ENCODE measurements at regions not wholly inside any gene's neighbourhood (a gene's known extent, or its start where the extent isn't known, plus 50 kb on each side); places are given as distances from the start of the nearest gene placed in this dataset.

DNA sequence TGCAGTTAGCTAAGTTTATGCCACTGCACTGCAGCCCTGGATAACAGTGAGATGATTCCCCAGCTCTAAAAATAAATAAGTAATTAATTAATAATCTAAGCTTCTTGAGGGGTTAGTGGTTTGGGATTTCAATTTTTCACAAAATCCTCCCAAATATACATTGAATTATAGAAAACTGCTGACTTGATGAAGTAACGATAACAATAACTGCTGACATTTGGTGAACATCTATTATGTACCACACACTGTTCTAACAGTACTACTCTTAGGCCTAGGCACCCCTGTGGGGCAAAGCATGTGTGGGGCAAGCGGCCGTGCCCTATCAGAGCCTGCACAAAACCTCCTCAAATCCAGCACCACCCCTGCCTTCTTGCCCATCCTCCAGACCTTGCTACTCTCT, 245.8 kb upstream of the EPHA4 start:
- no peak for DNase-seq

DNA sequence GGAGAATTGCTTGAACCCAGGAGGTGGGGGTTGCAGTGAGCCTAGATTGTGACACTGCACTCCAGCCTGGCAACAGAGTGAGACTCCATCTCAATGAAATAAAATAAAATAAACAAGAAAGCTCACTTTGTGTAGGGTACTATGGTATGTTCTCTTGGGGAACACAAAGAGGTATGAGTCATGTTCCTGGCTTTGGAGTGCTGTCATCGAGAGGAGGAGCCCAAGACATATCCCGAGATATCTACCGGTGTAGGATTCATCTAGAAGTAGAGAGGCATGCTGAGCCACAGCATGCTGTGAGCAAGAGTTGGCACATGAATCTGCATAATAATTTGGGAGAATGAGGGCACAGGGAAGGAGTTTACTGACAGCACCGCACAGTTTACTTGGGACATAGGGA, 244.9 kb upstream of the EPHA4 start:
- no peak for DNase-seq

DNA sequence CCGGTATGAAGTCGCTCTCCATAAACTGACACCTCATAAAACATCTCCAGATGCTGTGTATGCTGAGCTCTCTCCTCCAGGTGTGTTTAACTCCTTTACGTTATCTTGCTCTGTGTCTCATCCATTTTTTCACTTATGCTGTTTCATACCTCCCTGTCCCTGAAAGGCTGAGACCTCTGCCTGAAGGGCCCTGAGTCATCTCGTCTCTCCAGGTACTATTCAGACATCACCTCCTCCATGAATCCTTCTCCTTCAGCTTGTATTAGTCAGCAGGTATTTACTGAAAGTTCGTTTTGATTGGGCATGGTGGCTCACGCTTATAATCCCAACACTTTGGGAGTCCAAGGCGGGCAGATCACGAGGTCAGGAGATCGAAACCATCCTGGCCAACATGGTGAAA, 244.5 kb upstream of the EPHA4 start:
- DNase-seq: no peak

DNA sequence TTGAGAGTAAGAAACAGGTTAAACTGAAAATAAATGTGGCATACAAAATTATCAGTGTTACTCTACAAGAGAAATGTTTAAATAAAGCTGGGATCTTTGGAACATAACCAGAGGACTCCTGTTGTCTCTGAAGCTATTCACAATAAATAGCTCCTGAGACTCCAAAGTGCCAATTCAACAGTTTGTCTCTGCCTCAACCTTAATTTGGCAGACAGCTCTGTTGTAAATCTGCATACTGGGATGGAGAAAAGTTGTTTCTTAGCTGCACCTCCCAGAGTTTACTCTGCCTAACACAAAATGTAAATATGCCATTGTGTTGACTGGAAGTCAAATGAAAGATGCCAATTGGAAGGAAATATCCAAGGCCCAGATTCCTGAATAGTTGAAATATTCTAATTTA, 238.5 kb upstream of the EPHA4 start:
- DNase-seq: no peak

DNA sequence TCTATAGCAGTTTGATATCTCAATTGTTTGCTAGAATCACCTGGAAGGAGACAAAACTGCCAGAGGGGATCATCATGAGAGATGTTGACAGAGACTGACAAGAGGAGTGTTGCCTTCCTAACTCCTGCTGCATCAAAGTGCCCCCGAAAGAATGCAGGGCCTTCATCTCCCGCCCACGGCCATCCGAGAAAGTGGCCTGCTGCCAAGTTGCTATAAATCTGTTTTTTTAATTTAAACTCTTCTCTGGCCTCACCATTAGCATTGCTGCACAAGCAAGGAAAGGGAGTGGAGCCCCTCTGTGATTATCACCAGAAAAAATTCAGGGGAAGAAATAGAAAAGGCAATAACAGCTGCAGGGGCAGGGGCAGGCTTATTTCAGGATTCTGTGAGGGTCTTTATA, 238.1 kb upstream of the EPHA4 start:
- DNase-seq: no peak

DNA sequence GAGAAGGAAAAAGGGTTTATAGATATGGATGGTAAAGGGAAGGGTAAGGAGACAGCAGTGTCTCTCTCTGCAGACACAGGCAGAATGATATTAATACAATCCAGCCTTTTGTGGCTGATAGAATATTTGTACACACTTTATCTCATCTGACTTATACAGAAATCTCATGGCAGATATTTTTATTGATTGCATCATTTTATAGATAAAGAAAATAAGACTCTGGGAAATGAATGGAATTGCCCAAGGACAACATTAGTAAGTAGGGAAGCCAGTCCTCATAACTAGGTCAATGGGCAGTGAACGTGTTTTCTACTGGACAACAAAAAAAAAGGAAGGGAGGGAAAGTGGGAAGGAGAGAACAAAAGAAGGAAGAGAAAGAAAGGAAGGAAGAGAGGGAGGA, 236.4 kb upstream of the EPHA4 start:
- DNase-seq: no peak

DNA sequence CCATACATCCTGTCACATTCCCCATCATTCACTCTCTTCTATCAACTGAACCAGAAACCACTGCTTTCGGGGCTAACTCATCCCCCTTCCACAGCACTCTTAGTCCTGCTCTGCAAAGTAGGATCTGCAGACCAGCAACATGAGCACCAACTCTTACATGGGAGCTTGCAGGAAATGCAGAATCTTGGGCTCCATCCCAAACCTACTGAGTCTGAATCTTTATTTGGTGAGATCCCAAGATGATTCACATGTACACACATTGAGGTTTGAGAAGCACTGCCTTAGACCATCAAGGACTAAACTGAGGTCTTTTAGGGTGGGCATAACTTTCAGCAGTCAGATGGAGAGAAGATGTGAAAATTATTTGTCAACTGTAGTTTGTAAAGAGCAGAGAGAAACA, 235.6 kb upstream of the EPHA4 start:
- DNase-seq: no peak

DNA sequence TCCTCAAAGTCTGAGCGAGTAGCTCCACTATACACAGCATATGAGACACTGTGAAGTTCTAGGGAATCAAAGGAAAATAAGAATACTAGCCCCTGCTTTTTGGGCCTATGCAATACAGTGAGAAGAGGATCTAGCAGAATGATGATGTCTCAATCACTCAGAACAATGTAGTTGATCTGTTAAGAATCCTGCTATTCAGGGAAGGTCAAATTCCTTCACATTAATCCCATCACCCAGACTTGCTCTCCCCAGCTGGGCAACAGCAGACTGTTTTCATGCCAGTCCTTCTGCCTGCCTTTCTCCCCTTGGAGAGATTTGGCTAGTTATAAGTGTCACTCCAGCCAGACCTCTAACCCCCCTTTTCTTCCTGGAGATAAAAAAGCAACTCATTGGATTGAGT, 230.0 kb upstream of the EPHA4 start:
- DNase-seq: no peak

DNA sequence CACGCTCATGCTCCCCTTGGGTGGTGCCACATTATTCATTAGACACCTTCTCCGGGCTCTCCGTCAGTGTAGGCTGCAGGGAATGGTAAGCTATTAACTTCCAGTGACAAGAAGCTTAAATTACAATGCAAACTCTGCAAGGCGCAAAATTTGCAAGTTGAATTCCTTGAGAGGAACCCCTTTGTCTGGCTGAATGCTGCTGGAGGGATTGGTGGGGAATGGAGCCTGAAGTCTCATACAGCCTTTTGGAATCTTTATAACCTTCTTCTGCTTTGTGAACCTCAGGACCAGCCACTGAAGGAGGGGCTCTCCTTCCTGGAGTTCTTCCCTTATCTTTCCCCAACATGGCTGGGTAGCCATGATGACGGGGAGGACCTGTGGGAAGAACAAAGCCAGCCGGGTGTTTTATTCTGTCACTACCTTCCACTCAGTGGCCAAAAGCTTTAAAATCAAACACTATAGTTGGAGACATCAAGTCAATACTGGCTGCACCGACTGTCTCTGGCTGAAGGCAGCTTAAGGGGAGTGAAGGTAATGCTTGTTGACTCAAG, 220.9 kb upstream of the EPHA4 start:
- no peak for DNase-seq

DNA sequence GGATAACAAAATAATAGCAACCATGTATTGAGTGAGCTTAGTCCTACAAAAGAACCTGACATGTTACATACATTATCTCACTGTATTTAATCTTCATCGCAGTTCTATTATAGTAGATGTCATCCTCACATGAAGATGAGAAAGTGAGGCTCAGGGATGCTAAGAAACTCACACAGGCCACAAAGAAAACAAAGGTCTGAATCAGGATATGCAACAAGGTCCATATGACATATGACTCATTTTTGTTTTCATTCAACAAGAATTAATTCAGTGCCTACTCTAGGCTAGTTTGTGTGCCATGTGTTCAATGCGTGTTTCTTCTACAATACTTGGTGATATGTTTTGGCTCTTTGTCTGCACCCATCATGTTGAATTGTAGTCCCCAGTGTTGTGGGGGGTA, 219.7 kb upstream of the EPHA4 start:
- DNase-seq: no peak

DNA sequence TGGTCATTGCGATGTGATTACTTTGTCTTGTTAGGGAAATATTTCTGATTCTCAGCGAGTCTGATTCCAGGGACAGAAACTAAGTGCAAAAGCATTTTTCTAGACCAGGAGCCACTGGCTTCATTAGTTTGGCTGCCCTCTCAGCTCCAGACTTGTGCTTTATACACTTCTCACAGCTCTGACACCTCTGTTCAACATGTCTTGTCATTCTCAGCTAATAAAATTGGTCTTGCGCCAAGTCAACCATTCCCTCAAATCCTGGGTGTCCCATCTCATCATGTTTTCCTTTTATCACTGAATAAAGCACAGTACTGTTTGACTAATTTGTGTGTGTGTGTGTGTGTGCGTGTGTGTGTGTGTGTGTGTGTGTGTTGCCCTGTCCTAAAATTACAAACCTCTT, 215.5 kb upstream of the EPHA4 start:
- DNase-seq: no peak

DNA sequence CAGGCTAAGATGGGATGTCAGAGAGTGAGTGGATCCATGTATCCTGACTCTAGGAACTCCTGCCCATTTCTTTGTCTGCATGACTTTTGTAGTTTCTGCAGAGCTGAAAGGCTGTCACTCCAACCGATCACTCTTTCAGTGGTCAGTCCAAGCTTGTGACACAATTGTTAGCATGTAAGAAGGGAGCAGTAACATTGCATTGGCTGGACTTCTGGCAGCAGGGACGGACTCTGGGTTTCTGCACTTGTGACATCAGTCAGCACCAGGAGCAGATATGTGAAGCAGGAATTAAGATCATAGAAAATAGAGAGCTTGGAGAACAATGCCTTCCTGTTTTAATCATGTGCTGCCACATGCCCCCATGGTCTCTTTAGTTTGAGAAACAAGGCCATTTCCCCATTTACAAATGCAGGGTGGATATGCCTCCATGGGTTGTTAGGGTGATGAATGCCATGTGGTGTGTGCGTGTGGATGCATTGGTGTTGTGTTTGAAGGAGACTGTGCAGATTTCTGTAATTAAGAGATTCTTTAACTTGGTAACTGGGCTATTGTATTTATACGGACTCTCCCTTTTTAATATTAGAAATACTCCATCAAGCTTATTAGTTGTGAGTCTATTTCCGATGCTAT, 214.3 kb upstream of the EPHA4 start:
- DNase-seq: no peak

DNA sequence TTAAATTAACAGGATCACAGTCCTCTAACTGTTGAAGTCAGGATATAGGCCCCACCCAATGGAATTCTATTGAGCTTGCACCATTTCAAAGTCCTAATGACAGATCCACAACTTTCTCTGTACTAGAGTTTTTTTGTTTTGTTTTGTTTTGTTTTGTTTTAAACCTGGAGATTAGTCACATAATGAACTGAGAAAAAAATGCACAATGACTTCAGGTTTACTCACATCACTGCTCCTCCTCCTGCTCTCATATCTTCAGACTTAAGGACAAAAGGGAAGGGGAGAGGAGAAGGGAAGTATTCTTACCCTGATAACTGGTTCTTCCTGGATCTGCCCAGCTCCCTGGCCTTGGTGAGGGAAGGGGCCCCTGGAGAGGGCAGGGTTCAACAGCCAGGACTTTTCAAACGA, 208.2 kb upstream of the EPHA4 start:
- DNase-seq: no peak

DNA sequence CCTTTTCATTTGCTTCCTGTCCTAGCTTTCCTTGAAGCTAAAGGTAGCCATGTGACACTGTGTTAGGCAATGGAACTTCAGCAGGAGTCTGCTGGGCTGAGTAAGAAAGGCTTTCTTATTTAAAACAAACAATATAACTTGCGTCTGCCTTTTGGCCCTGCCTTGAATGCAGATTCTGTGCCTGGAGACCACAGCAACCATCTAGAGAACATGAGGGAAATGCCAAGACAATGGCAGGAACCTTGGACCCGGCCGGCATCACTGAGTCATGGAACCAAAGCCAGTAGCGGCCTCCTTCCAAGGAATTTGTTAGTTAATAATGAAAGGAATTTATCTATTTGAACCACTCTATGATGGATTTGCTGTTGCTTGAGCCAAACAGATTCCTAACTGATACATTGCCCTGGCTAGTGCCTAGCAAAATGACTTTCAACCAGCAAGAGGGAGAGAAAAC, 207.5 kb upstream of the EPHA4 start:
- DNase-seq: no peak

DNA sequence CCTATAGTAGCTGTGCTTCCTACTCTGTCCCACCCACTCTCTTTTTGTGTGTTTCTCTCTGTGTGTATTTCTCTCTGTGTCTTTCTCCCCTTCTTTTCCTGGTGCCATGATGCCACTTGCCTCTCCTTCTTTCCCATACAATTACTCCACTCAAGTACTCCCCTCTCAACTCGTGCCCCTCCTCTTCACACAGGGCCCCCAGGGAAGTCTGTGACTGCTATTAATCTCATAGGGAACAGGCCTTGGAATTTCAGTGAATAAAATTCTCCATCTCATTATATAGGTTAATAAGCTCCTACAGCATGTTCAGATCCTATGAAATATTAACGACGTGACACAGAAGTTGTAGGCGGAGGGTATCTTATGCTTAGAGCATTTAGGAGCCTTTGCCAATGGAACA, 205.9 kb upstream of the EPHA4 start:
- DNase-seq: no peak

DNA sequence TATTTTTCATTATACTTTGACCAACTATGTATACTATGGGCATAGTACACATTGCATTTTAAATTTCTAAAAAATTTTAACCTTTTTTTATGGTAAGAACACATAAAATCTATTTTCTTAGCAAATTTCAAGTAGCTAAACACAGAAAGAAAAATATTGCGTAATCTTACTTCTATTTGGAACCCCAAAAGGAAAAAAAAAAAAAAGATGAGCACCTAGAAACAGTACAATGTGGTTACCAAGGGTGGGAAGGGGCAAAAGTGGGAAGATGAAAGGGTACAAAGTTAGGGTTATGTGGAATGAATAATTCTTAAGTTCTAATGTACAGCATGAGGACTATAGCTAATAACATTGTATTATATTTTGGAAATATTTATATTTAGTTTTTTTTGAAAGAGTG, 205.0 kb upstream of the EPHA4 start:
- DNase-seq: no peak

DNA sequence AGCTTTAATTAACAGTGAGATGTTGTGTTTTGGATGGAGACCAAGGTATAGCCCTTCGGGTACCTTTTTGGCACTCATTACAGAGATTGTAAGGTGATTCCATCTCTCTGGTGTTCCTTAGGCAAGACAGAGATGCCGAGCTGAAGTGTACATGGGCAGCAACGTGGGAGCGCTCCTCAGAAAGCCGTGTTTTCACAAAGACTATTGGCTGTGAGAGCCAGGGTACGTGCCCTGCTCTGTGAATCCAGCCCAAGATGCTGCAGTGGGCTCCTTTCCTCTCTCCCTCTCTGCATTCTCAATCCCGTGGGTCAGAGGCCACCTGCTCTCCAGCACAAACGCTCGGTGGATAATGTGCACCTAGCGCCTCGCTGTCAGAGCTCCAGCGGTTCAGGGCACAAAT, 203.0 kb upstream of the EPHA4 start:
- DNase-seq: no peak

DNA sequence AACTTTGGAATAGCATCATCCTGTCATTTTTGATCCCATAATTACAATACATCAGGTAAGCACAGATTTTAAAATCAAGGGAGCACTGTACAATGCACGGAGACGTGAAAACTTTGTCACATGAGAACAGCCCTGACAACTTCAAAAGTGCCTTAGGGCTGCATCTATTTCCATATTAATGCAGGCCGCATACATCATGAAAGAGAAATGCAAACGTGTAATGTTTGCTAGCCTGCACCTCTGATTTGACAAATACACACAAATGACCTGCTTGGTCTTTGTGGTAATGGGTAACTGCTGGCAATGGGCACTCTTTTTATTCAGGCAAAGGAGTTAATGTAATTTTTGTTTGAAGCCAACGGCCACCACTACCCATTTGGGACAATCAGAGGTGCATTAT, 202.0 kb upstream of the EPHA4 start:
- DNase-seq: no peak

DNA sequence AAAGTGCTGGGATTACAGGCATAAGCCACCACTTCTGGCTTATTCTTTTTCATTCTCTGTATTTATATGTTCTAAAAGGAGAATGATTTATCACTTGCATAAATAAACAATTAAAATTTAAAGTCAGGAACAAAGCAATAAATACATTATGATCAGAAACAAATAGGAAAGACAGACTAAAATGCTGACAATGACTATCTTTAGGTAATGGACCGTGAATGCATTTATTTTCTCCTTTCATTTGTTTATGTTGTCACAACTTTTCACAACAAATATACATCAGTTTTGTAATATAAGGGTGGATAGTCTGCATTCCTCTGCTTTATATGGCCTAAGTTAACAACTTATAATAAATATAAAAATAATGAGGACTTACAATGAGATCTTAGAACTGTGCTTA, 199.2 kb upstream of the EPHA4 start:
- DNase-seq: no peak

DNA sequence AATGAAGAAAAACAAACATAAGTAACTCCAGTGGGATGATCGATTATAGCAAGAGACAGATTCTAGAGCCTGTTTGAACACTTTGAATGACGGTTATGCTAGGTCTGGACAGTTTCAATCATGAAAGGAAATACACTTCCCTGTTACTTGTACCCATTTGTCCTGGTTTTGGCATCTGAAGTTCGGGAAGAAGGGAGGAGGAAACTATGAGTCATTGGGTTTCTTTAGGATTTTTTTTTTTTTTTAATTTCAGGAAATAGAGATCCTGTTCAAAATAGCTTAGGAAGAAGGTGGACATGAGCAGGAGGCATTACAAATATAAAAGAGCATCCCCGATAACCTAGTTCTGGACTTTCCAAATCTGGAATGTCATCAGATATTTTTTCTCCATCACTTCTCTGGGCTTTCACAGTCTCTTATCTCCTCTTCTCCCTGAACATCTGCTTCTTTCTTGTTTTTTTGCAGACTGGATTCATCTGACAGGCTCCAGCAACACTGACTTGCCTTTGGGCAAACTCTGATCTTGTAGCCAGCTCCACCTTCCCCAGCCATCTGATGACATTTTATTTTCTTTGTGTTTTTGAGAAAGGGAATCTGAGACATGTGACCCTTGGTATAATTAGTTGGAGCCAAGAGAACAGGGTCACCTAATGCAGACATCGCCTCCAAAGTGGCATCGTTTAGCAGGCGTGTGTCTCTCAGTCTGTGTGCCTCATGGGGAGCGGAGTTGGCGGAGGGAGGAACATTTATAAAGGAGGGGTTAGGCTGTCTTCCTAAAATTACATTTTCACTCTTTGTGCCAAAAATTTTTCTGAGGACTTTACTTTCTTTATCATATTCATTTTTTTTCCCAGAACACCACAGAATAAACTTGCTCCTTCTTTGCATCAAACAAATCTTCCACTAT, 195.3 kb upstream of the EPHA4 start:
- no peak for DNase-seq

DNA sequence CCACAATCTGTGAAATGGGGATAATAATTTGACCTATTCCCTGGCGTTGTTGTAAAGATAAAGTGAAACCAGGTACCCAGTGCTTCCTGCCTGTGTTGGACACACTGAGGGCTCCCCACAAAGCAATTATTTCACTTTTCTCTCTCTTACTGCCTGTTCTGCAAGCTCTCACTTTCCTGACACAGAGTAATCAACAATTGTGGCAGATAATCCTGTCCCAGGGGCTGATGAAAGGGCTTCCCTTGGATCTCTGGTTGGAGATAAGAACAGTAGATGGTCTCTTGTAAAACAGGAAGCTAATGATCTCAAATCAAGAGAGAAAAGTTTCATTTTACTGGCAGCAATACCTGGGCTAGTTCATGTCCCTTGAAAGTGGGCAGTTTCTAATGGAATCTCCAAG, 190.4 kb upstream of the EPHA4 start:
- DNase-seq: no peak

DNA sequence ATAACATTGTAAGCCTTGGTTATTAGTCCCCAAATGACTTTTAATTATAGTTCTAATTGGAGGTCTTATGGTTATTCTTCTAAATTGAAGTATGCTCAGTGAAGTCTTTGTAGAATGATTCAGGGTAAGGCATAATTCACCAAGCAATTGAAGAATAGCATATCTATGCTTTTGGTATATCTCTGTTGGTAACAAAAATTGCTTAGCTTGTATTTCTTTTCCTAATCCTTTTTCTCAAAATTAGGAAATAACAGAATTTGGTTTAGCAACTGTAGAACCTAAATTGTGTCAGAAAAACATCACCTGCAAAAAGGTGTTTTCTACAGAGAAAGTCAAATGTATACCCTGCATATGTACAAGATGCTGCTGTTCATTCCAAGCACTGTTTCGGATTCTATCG, 189.2 kb upstream of the EPHA4 start:
- no peak for DNase-seq

DNA sequence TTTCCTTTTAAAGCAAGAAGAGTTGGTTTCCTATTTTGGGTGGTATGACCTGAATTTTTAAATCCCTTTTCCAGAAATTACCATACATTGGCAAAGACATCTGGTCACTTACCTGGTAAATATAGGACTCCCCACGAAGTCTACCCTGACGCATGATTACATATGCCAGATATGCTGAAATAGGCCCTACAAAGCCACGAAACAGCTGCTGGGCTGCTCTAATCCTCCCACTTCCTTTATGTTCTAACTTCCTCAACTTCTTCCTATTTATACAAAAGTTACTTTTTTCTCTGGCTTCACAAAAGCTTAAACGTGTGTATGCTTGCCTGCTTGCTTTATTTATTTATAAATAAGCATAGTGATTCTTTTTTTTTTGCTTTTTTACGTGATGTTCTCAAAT, 186.0 kb upstream of the EPHA4 start:
- no peak for DNase-seq

DNA sequence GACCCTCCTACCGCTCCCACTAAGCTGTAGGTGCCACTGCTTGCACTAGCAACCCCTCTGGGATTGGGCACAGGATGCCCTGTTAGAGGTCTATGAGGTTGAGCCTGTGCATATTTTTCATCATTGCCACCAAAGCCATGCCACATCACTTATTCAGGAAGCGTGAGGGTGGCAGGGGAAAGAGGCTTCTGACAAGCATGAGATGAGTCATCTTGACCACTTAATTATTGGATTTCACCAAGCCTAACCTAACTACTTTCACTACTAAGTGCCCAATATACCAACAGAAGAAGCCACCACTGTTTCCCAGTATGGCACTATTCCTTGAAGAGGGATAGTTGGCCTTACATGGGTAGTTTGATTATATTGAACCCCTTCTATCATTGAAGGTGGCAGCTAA, 181.3 kb upstream of the EPHA4 start:
- DNase-seq: no peak

All from bone marrow (tissue), 2 donors.